HG03342 (cell line): ENCODE measurements at regions not wholly inside any gene's neighbourhood (a gene's known extent, or its start where the extent isn't known, plus 50 kb on each side); places are given as distances from the start of the nearest gene placed in this dataset.

Source experiments
- ATAC-seq: cut with Tn5 transposase; IDR thresholded peaks from one replicate; pipeline ENCODE4 v1.9.1; 2021; ENCODE audit warnings: mild to moderate bottlenecking, moderate library complexity; ENCODE audit not compliant: unreplicated experiment

DNA sequence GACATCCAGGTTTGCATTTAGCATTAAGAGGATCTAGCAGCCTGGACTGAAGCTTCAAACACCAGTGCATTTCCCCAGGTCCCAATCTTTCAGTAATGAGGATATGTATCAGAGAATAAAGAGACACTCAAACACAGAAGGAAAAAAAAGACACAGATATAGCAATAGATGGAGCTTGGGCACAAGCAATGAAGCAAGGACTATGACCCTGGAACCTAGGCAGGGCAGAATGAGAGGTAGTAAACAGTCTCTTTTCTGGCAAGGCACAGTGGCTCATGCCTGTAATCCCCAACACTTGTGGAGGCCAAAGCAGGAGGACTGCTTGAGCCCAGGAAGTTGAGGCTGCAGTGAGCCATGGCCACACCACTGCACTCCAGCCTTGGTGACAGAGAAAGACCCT, 80.7 kb upstream of the HNRNPA3 start:
- ATAC-seq = no peak

DNA sequence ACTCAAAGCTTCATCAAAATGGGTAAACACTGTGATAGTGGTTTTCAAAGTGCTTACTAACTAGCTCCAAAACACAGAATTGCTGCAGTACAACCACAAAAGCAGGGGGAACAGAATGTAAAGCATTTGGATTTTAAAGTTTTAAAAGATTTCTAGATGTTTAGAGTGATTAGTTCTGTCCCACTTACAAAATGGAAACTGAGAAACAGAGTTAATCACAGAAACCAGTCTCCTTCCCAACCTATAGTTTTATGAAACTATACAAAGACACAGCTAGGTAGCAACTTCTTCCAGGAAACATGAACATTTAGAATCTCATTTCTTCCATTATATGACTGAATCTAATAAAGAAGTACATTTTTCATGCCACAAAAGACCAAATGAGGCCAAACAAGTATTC, 73.8 kb upstream of the HNRNPA3 start:
- ATAC-seq = no peak

DNA sequence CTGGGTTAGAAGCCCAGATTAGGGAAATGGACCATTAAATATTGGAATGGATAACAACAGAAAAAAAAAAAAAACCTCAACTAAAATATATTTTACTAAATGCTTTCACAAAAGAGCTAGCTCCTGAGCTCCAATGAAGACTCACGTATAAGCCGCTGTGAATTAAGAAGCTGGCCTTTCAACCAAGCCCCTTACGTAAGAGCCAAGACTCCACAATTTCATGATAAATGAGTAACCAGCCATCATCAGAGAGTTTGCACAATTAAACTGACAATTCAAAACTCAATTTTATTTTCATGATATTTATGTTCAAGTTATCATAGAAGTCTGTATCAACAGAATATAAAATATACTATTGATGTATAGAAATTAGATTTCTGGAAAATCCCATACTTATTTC, 70.7 kb upstream of the HNRNPA3 start:
- no peak for ATAC-seq

DNA sequence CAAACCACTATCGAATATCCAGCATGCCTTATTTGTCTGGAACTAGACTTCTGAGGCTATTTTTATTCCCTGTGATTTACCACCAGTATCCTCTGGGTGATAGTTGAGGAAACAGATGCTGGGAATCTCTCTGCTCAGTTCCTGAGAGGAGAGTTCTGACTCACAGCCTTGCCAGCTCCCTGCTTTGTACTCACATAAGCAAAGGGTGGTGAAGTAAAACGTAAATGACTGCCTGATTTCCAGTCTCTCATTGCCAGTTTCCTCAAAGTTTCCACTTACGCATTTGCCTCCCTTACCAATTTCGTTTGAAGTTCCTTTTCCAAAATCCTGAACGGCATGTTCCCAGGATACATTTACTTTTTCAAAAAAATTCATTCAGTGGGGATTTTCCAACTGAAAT, 69.2 kb upstream of the HNRNPA3 start:
- no peak for ATAC-seq

DNA sequence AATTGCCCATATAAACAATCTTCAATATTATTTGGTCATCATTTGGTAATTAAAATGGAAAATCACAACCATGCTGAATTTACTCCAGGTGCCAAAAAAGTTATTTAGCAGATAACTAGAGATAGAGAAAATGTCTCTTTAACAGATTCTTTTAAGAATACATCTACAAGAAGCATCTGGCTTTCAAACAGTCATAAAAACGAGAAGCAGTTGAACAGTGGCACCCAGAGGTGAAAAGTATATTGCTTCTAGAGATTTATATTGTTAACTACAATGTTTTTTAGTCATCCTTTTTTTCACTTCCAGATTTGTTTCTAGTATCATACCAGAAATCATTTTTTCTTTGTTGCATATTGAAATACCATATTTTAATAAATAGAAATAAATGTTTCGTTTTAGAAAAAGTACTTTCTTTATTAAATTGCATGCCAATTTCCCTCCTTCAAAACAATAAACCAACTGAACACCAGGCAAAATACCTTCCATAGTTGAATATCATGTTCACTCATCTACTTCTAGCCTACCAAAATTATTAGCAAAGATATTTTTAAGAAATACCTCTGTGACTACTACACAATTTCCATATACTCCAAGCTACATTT, 65.4 kb upstream of the HNRNPA3 start:
- no peak for ATAC-seq

DNA sequence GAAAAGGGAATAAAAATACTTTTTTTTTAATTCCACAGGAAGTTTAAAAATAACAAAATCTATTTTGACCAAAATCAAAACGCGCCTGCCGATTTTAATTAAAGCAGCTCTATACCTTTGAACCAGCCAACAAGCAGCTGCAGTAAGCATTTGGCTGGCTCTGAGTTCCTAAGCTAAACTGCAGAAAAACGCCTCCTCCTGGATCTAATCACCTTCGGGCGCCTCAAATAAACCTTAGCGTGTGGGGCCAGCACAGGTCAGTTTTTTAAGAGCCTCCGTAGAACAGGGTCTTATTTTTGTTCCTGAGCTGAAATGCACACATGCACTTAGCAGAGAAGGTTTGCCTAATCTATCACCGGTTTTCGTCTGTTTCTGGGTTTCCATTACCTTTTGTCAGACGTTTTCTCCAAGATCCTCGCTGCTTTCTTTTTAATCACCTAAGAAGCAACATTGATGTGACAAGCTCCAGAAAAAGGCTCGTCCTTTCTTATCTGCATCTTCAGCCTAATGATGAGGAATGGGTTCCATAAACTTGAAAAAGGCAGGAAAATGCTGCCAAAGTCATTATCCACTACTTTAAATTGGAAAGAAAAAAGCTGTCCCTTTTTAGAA, 64.7 kb upstream of the HNRNPA3 start:
- no peak for ATAC-seq

DNA sequence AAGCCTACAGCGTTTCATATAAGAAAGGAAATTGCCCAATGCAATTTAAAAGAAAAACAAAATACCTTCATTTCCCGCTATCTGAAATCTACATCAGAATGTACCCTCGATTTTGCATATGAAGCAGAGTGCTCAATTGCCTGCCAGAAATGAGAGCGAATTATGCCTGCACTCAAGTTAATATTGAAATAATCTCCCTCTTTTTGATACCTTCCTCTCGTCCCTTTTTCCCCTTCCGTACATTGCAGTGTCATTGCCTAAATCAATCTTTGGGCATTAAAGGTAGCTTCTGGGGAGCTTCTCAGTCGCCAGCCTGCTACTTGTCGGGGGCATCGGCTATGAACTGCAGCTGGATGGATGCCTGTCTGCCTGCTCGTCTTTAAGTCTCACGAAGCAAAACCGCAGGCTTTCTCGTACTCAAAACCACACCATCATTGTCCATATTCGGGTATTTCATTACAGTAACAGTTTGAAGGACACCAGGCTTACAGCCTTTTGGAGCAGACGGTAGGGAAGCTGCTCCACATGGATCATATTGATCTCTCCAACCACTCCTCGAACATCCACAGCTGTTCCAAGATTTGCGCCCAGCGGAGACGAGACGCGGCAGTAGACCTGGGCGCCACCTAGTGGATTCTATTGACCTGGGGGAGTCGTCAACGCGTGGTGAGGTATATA, 64.0 kb upstream of the HNRNPA3 start:
- ATAC-seq = peak; percentile 86

DNA sequence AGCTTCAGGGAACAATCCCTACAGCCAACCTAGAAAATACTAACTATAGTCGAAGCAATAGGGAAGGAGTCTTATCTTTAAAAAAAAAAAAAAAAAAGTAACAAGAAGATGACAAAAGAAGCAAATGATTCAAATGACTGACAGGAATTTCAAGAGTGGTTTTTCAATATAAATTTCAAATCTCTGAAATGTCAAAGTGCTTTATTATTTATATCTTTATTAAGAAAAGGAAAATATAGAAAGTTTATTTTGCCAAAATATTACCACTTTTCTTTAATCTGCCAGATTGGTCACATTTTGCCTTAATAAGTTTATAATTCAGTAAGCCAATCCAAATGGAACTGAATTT, 63.5 kb upstream of the HNRNPA3 start:
- ATAC-seq = no peak

DNA sequence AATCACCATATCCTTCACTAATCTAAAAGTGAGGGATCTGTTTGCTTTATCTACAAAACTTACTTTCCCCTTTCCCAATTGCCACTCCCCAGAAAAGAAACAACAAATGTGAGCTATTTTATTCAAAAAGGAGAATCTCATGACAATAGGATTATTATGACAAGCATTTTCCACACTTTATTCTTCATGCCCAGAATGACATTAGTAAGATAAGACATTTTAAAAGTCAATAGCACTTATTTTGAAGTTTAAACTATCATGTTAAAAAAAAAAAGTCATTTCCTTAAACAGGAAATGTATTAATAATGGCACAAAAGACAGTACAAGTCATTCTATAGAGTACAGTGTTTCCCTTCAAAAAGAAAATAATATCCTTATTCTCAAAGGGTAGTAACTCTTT, 58.8 kb upstream of the HNRNPA3 start:
- no peak for ATAC-seq

DNA sequence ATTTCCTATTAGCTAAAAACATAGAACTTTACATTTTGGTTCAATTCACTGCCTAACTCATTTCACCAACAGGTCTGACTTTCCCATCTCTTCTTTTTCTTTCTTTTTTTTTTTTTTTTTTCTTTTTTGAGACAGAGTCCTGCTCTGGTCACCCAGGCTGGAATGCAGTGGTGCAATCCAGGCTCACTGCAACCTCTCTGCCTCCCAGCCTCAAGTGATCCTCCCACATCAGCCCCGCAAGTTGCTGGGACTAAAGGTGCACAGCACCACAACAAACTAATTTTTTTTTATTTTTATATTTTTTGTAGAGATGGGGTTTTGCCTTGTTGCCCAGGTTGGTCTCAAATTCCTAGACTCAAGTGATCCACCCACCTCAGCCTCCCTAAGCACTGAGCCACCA, 57.8 kb upstream of the HNRNPA3 start:
- no peak for ATAC-seq

DNA sequence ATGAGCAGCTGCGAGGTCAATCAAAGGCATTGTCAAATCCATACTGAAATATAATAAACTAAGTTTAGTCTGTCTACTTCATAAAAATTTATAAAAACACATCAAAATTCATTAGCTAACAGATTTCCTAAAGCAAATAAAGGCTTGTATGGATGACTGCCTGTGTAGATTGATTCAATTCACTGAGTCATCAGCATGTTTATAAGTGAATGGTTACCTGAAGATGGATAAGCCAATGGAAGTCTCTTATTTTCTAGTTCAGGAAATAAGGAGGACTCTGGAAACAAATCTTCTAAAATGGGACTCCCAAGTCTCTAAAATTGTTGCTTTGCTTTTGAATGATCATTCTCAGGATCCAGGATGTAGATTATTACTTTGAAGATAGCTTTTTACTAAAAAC, 57.0 kb upstream of the HNRNPA3 start:
- no peak for ATAC-seq

DNA sequence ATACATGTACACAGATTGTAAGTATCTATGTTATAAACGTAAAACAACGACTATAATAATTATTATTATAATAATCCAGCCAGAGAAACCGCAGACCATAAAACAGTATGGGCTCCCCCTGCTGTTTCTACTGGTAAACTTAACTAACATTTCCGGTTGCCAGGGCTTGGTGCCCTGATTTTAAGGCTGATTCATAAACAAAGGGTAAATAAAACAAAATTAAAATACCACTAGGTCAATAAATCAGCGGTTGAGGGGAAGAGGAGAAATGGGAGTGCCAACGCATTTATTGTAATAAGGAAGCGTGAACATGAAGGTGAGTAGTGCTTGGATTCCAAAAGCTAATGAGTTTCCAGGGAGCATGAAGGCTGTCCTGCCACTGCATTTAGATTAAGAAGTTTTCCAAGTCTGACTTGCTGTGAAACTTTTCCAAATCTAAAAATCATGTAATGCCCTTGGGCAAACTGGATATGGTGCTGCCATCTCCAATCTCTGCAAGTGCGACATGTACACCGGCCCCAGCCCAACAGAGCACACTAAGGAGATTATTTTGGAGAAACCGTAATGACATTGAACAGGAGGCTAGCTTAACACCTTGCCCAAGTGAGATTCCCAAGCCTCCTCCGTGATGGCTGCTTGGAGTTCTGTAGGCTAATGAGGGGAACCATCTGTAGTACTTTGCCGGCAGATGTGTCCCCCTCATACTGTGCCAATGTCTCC, 50.7 kb upstream of the HNRNPA3 start:
- ATAC-seq = no peak
